OCI-M2 (cell line): ENCODE measurements at regions not wholly inside any gene's neighbourhood (a gene's known extent, or its start where the extent isn't known, plus 50 kb on each side); places are given as distances from the start of the nearest gene placed in this dataset.
"Not testable (repeated sequence)": the region's sequence is repeated elsewhere in the genome, so short reads cannot be mapped to it uniquely, and the experiment has no call there.

Experiments used
- DNase-seq: peaks from one replicate; lab custom pipeline; 2025; ENCODE audit not compliant: unreplicated experiment; lab: John Stamatoyannopoulos, UW

DNA sequence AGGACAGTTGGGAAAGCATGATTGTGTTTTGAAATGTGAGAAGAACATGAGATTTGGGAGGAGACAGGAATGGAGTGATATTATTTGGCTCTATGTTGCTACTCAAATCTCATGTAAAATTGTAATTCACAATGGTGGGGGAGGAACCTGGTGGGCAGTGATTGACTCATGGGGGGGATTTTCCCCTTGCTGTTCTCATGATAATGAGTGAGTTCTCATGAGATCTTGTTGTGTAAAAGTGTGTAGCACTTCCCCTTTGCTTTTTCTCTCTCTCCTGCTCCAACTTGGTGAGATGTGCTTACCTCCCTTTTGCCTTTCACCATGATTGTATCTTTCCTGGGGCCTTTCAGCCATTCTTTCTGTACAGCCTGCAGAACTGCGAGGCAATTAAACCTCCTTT lies 1261.0 kb upstream of the ATXN8OS start:
- no peak for DNase-seq

- no peak for DNase-seq
Observed at GRCh38 chr13:68834375-68834774, 1273.3 kb upstream of the ATXN8OS start.

- no peak for DNase-seq
Observed at GRCh38 chr13:68816715-68817114, 1290.9 kb upstream of the ATXN8OS start.

GRCh38 chr13:68813180-68813796 lies 1294.3 kb upstream of the ATXN8OS start:
- no peak for DNase-seq

GRCh38 chr13:68810660-68811059 lies 1297.0 kb upstream of the ATXN8OS start:
- no peak for DNase-seq

DNA sequence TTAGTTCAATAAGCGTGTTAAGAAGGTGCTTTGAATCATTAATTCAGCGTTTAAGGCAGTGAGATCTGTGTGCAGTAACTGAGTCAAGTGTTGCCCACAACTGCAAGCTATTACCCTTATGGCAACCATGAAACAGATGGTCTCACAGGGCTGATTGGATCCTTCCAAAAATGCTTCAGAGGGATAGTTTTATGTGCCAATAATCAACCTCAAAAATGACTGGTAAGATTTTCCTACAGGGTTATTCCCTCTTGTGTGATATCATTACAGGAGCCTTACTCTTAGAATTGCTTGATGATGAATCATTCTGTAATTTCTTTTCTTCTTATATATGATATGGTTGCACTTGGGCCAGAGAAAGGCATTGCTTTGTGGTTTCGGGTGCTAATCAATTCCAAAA lies 1299.2 kb upstream of the ATXN8OS start:
- no peak for DNase-seq

DNA sequence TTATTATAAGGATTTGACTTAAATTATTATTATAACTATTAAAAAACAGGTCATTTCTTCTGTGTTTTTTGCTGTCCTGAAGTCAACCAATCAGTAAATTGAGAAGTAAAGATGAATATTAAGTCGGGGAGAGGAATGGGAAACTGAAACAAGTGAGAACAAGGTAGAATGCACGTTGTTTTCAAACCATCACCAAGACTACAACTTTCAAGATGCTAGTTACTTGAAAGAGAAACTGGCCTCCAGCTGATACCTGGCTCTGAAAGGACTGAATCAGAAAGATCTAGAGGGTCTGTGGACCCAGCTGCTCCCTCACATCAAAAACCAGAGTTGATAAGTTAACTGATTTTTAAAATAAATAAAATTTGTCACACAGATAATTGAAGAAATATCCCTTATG lies 1301.5 kb upstream of the ATXN8OS start:
- no peak for DNase-seq

DNA sequence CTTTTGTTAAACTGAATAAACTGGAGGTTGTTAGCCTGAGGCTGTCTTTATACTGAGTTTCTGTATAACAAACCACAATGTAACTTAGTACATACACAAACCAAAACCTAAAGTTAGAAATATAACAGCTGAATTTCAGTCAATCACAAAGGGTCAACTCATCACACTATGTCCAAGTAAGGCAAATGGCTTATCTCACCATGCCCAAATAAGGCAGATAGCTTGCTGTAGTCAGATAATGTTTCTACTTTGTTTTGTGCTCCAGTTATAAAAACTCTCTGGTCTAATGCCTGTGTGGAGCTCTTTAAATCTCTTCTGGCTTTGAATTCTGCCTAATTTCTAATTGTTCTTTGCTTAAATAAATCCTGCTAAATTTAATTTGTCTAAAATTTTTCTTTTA lies 1323.4 kb upstream of the ATXN8OS start:
- DNase-seq = no peak

DNA sequence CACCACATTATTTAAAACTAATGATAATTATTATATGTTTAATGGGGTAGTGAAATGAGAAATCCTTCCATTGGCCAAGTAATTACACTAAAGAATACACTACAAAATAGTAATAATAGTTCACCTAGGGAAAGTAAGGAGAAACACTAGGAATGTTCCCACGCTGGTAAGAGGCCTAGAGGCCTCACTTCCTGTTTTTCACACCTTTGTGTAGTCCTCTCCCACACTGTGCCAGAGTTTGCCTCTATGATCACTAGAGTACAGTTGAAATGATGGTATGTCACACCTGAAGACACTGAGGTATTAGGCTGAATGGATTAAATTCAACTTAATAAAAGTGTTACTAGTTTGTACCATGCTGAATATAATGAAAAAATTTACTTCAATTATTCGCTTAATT lies 1348.0 kb upstream of the ATXN8OS start:
- DNase-seq = no peak

- no peak for DNase-seq
Observed at GRCh38 chr13:68749796-68750195, 1357.8 kb upstream of the ATXN8OS start.

DNA sequence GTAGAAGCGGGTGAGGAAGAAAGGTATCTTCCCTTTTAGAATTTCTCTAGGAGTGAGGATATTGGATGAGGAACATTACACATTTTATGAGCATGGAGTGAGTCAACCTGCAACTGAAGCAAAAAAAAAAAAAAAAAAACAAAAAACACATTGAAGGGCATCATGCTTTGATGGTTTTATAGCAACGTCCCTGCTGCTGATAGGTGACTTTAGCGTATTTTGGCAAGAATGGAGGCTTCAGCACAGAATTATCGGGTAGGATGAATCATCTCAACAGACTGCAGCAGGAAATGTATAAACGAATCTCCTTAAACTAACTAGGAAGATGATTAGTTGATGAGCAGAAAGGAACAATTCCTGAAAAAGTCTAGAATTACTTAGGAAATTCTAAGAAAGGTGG lies 1359.6 kb upstream of the ATXN8OS start:
- DNase-seq = no peak

DNA sequence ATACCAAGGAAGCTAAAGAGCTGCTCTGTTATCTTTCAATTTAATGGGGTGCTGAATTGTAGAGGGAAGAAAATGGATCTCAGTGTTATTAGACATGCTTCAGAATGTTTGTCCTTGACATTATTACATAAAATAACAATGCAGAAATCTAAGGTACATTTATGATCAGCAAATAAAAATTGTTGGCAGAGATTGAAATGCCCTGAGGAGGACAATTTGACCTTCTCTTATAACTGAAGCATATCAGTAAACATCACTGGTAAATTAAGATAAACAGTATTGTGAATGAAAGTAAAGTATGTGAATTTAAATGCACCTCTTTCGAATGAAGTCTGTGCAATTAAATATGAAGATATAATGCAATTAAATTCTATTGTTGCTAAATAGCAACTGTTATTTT lies 1362.1 kb upstream of the ATXN8OS start:
- DNase-seq = no peak

DNA sequence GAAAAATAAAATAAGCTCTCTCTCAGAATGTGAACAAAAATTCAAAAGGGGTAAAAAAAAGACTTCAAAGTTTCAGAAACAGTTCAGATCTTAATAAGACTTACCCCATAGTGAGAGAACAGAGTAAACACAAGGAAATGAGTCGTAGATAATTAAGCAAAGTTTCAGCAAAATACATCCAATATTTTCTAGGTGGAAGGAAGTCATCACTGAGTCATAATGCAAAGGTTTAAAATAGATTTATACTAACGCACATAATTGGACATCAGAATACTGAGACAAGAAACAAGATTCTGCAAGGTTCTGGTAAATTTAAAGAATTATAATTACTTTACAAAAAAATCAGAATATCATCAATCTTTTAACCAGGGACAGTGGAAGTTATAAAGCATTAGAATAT lies 1370.7 kb upstream of the ATXN8OS start:
- DNase-seq = no peak

GRCh38 chr13:68727798-68728197 lies 1379.8 kb upstream of the ATXN8OS start:
- no peak for DNase-seq

GRCh38 chr13:68727165-68727564 lies 1380.5 kb upstream of the ATXN8OS start:
- no peak for DNase-seq

DNA sequence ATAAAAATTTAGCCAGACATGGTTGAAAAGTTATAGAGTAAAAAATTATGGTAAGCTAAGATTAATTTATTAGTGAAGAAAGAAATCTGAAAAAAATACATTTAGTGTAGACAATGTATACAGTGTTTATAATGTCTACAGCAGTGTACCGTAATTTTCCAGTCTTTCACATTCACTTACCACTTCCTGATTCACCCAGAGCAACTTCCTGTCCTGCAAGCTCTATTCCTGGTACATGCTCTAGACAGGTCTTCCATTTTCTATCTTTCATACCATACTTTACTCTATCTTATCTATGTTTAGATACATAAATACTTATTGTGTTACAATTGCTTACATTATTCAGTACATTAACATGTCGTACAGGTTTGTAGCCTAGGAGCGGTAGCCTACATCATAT lies 1387.8 kb upstream of the ATXN8OS start:
- DNase-seq = no peak

- no peak for DNase-seq
Observed at GRCh38 chr13:68715651-68716050, 1392.0 kb upstream of the ATXN8OS start.

DNA sequence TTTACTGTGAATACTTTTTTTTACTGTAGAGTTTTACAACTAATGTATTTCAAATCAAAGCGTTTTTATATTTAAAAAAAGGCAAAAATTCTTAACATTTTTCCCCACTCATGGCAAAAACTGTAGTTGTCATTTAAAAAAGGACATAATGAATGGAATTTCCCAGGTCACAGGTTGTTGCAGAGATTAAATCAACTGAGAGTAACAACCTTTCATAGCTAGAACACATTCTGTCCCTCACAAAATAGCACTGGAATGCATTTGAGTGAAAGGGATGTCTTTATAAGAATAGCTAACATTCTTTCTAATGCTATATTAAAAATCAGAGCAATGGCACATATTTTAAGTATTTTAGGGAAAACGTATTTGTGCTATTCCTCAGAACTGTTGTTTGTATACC lies 1393.3 kb upstream of the ATXN8OS start:
- no peak for DNase-seq

DNA sequence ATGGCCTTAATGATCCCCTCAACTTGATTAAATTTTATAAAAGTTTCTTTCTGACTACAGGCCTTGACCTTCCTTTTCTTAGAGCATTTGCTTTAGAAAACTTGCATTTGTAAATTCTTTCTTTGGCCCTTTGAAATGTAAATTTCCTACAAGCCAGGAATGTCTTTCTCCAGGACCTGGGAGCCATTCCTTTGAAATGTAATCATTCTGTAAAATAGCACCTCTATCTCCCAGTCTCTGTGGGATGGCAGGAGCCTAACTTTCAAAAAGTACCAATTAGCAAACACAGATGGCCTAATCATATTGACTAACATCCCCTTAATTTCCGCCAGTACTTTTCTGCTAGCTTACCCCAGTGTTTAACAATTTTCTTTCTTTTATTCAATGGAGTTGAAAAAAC lies 1394.2 kb upstream of the ATXN8OS start:
- no peak for DNase-seq

GRCh38 chr13:68708336-68708908 lies 1399.2 kb upstream of the ATXN8OS start:
- no peak for DNase-seq

DNA sequence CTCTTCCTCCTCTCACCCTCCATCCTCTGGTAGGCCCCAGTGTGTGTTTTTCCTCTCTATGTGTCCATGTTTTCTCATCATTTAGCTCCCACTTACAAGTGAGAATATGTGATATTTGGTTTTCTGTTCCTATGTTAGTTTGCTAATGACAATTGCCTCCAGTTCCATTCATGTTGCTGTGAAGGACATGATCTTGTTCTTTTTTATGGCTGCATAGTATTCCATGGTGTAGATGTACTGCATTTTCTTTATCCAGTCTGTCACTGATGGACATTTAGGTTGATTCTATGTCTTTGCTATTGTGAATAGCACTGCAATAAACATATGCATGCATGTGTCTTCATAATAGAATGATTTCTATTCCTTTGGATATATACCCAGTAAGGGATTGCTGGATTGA lies 1401.6 kb upstream of the ATXN8OS start:
- not testable (repeated sequence) for DNase-seq

GRCh38 chr13:68697551-68697950 lies 1410.1 kb upstream of the ATXN8OS start:
- DNase-seq = no peak

GRCh38 chr13:68696907-68697306 lies 1410.7 kb upstream of the ATXN8OS start:
- DNase-seq = no peak
